ENCODE measurements at regions not wholly inside any gene's neighbourhood (a gene's known extent, or its start where the extent isn't known, plus 50 kb on each side); places are given as distances from the start of the nearest gene placed in this dataset.

DNA sequence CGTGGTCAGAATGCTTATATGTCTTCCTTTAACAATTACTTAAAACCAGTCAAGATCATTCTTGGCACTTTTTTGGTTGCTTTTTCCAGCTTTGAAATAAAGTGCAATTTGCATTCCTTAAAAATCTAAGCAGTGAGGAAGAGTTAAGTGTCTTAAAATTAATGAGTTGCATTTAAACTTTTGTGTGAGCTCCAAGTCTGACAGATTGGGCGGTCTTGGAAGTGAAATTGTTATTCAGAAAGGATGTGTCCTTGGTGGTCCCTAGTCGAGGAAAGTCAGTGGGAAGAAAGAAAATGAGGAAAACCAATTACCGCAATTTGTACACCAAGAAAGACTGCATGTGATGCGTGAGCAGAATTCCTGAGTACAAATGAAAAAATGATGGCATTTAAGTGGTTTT, 132.5 kb downstream of the HHIPL2 start:
- Histone ChIP-seq H4K91ac (ENCODE audit: insufficient read length, low read depth, low read length) (no peak overlapping the region), H3K18ac (ENCODE audit: insufficient read length, low read depth, low read length) (no peak overlapping the region), H3K9ac (ENCODE audit: extremely low read depth, insufficient read length, low read length) (no peak overlapping the region), H3K4me2 (ENCODE audit: insufficient read depth, insufficient read length, low read length) (no peak overlapping the region), H2BK12ac (ENCODE audit: insufficient read length, low read depth, low read length) (no peak overlapping the region), H3K9me3 (ENCODE audit: control insufficient read depth, low read depth, low read length) (no peaks in the 10 kb centered on the region), H3K27me3 (ENCODE audit: insufficient read depth, low read length) (no peaks in the 10 kb centered on the region), H3K4ac (ENCODE audit: low read depth, low read length) (no peak overlapping the region), H2AFZ (ENCODE audit: low read length) (no peak overlapping the region), H2AK5ac (ENCODE audit: insufficient read length, low read length) (no peak overlapping the region), H2BK120ac (ENCODE audit: low read depth, low read length, poor library complexity, severe bottlenecking) (no peak overlapping the region), H3K79me2 (ENCODE audit: insufficient read depth, low read length) (no peaks in the 10 kb centered on the region), H2BK15ac (ENCODE audit: low read depth, low read length) (no peak overlapping the region), H3K14ac (ENCODE audit: insufficient read depth, low read length) (no peak overlapping the region), H3K56ac (ENCODE audit: insufficient read length, low read depth, low read length) (no peak overlapping the region), H3T11ph (ENCODE audit: low read length) (no peak overlapping the region), H3K79me1 (ENCODE audit: insufficient read depth, low read depth, low read length, poor library complexity, severe bottlenecking) (no peaks in the 10 kb centered on the region), H2BK20ac (ENCODE audit: low read depth, low read length, poor library complexity, severe bottlenecking) (no peak overlapping the region), H3K23ac (ENCODE audit: insufficient read length, low read depth, low read length) (no peak overlapping the region), H3K23me2 (ENCODE audit: insufficient read length, low read depth, low read length, poor library complexity, severe bottlenecking) (no peaks in the 10 kb centered on the region), H2BK5ac (ENCODE audit: insufficient read length, low read length) (no peak overlapping the region), H4K5ac (ENCODE audit: insufficient read length, low read depth, low read length) (no peak overlapping the region), H3K4me1 (ENCODE audit: insufficient read depth, low read length) (no peaks in the 10 kb centered on the region), H3K27ac (ENCODE audit: insufficient read length, low read depth, low read length) (no peak overlapping the region), H4K20me1 (ENCODE audit: control insufficient read depth, insufficient read depth, insufficient read length) (no peaks in the 10 kb centered on the region), H4K8ac (replicated peaks; ENCODE audit: insufficient read length, low read depth, low read length) (no peak overlapping the region)
- no peak for DNase-seq
- Mint-ChIP-seq H3K27ac (no peak overlapping the region), H3K4me3 (no peak overlapping the region), H3K9me3 (no peaks in the 10 kb centered on the region), H3K4me1 (no peaks in the 10 kb centered on the region), H3K36me3 (ENCODE audit: insufficient read depth in 1 of 3, low read depth in 3 of 3) (no peaks in the 10 kb centered on the region), H3K27me3 (ENCODE audit: low read depth) (no peaks in the 10 kb centered on the region)
- WGBS (ENCODE audit: extremely low coverage, insufficient read length, low lambda C conversion rate), result no CpG with 5 or more reads among the region's 5 CpGs
- TF ChIP-seq, protein P1, sequence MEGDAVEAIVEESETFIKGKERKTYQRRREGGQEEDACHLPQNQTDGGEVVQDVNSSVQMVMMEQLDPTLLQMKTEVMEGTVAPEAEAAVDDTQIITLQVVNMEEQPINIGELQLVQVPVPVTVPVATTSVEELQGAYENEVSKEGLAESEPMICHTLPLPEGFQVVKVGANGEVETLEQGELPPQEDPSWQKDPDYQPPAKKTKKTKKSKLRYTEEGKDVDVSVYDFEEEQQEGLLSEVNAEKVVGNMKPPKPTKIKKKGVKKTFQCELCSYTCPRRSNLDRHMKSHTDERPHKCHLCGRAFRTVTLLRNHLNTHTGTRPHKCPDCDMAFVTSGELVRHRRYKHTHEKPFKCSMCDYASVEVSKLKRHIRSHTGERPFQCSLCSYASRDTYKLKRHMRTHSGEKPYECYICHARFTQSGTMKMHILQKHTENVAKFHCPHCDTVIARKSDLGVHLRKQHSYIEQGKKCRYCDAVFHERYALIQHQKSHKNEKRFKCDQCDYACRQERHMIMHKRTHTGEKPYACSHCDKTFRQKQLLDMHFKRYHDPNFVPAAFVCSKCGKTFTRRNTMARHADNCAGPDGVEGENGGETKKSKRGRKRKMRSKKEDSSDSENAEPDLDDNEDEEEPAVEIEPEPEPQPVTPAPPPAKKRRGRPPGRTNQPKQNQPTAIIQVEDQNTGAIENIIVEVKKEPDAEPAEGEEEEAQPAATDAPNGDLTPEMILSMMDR (conservative IDR thresholded peaks at IDR 0.05), result no peak
